Thoracic aorta (tissue), 2 donors: ENCODE measurements at regions not wholly inside any gene's neighbourhood (a gene's known extent, or its start where the extent isn't known, plus 50 kb on each side); places are given as distances from the start of the nearest gene placed in this dataset.

ENCODE experiments used
- ATAC-seq: fragments of 150-250 bp; one replicate; pipeline ENCODE4 v1.8.0; 2017; ENCODE audit warnings: low read depth; ENCODE audit not compliant: insufficient number of reproducible peaks, low FRiP score
- DNase-seq: peaks from one replicate; pipeline ENCODE4 v3.0.0-alpha.2; 2020; ENCODE audit warnings: low spot score
- H3K27ac ChIP-seq, 2 donors: fragments of 200-600 bp; sonication (generic); 1 replicate in 1 of 2; 2 replicates in 1 of 2; pipeline ENCODE4 v1.5.1; 2016; ENCODE audit warnings: mild to moderate bottlenecking in 2 of 2, moderate library complexity in 2 of 2
- H3K27me3 ChIP-seq: fragments of 200-600 bp; sonication (generic); replicated peaks from 2 replicates; pipeline ENCODE4 v1.6.0; 2016; ENCODE audit warnings: mild to moderate bottlenecking; ENCODE audit not compliant: insufficient read depth
- H3K36me3 ChIP-seq: fragments of 200-600 bp; sonication (generic); one replicate; pipeline ENCODE4 v1.5.1; 2016
- H3K4me1 ChIP-seq, 2 donors: fragments of 200-600 bp; sonication (generic); 1 replicate in 1 of 2; 2 replicates in 1 of 2; pipeline versions ENCODE4 v1.5.1 to v1.6.0; 2016; ENCODE audit warnings: low read depth in 2 of 2, mild to moderate bottlenecking in 1 of 2; ENCODE audit not compliant: control insufficient read depth in 1 of 2
- H3K4me3 ChIP-seq: fragments of 200-600 bp; sonication (generic); 2 replicates; pipeline ENCODE4 v1.5.1; 2016; ENCODE audit warnings: mild to moderate bottlenecking
- H3K9me3 ChIP-seq: fragments of 200-600 bp; sonication (generic); 2 replicates; pipeline ENCODE4 v1.5.1; 2016
- TF ChIP-seq, protein P1 (sequence below): fragments of 200-600 bp; sonication (generic); IDR thresholded peaks from one replicate; pipeline ENCODE4 v1.5.1; 2019; ENCODE audit warnings: antibody characterized with exemption

DNA sequence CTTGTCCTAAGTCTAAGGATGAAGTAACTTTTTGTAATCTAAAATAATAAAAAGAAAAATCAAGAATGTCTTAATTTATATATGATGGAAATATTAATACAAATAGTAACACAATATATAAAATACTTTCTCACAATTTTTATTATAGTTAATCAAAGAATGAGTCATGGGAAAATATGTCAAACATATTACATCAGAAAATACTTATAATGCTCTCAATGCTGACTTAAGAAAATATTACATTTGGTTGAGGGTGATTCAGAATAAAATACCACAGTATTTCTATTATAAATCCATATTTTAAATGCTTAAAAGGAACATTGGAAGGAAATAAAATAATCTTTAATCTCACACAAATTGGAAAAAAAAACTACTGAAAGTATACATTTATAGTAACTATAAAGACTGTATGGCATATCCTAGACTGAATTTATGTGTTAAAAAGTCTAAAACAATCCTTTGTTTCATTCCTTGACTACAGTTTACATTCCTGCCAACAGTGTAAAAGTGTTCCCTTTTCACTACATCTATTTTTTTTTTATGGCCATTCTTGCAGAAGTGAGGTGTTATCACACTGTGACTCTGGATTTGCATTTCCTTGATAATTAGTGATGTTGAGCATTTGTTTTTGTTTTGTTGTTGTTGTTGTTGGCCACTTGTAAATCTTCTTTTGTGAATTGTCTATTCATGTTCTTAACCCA is 1573.5 kb upstream of the ACVR2A start:
- Histone ChIP-seq H3K4me1 (no peaks in the 10 kb centered on the region), H3K36me3 (no peaks in the 10 kb centered on the region), H3K4me3 (no peak overlapping the region), H3K27me3 (no peaks in the 10 kb centered on the region), H3K9me3 (no peaks in the 10 kb centered on the region), H3K27ac (no peak overlapping the region)
- TF ChIP-seq, protein P1, sequence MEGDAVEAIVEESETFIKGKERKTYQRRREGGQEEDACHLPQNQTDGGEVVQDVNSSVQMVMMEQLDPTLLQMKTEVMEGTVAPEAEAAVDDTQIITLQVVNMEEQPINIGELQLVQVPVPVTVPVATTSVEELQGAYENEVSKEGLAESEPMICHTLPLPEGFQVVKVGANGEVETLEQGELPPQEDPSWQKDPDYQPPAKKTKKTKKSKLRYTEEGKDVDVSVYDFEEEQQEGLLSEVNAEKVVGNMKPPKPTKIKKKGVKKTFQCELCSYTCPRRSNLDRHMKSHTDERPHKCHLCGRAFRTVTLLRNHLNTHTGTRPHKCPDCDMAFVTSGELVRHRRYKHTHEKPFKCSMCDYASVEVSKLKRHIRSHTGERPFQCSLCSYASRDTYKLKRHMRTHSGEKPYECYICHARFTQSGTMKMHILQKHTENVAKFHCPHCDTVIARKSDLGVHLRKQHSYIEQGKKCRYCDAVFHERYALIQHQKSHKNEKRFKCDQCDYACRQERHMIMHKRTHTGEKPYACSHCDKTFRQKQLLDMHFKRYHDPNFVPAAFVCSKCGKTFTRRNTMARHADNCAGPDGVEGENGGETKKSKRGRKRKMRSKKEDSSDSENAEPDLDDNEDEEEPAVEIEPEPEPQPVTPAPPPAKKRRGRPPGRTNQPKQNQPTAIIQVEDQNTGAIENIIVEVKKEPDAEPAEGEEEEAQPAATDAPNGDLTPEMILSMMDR, result no peak
- ATAC-seq (no peak), DNase-seq (no peak)

DNA sequence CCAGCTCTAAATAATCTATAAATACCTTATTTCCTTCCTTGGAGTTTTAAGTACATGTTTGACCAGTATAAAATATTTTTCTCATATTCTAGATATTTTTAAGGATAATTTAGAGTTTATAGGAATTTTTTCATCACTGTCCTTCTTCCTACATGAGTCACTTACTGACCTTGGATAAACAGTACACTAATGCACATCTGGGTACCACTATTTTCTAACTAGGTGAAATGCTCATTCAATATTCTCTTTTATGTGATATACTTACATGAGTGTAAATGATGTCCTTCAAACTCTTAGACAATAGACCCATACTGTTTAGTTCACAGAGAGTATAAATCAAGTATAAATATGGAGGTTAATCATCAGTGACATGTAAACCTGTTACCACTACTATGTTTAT is 1574.2 kb upstream of the ACVR2A start:
- Histone ChIP-seq H3K27me3 (no peaks in the 10 kb centered on the region), H3K4me1 (no peaks in the 10 kb centered on the region), H3K4me3 (no peak overlapping the region), H3K9me3 (no peaks in the 10 kb centered on the region), H3K27ac (no peak overlapping the region), H3K36me3 (no peaks in the 10 kb centered on the region)
- TF ChIP-seq, protein P1, result no peak
- DNase-seq (no peak), ATAC-seq (no peak)

DNA sequence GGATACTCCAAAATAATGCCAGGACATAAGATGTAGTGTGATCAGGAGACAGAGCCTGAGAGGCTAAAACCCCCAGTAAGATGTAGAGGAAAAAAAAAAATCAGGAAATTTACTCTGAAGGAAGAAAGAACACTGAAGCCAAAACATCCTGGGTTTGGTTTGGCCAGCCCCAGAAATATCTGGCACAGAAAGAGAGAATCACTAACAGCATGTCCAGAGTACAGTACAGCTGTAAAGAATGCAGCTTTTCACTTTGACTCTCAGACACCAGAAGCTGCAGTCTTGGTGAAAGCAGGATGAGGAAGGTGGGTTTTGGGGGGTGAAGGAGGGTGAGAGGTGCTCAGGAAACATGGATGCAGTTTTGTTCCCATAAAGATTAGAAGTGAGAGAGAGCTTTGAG is 1577.7 kb upstream of the ACVR2A start:
- DNase-seq (no peak), ATAC-seq (no peak)
- H3K9me3 ChIP-seq, result no peaks in the 10 kb centered on the region
- no peaks in the 10 kb centered on the region for H3K27me3 ChIP-seq
- no peak overlapping the region for H3K4me3 ChIP-seq
- H3K27ac ChIP-seq, result no peak overlapping the region
- TF ChIP-seq, protein P1, result no peak
- no peaks in the 10 kb centered on the region for H3K36me3 ChIP-seq
- H3K4me1 ChIP-seq, result no peaks in the 10 kb centered on the region

DNA sequence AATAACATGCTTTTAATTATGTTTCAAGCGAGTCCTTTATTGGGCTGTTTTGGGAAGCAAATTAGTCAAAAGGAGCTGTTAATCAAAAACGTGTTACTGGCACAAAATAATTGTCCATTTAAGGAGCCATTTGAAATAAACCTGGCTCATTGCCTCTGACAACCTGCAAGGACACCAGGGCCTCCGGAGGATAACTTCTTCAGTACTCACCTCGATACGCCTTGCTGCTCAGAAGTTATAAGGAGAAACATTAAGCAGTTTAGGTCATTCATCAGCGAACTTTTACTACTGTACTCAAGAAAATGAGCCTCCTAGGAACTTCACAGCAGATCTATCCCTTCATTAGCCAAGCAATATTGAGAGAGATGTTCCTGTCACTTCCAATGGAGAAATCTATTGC is 1579.2 kb upstream of the ACVR2A start:
- Histone ChIP-seq H3K4me1 (no peaks in the 10 kb centered on the region), H3K27ac (no peak overlapping the region), H3K9me3 (no peaks in the 10 kb centered on the region), H3K27me3 (no peaks in the 10 kb centered on the region), H3K4me3 (no peak overlapping the region), H3K36me3 (no peaks in the 10 kb centered on the region)
- DNase-seq (no peak), ATAC-seq (no peak)
- TF ChIP-seq, protein P1, result no peak

DNA sequence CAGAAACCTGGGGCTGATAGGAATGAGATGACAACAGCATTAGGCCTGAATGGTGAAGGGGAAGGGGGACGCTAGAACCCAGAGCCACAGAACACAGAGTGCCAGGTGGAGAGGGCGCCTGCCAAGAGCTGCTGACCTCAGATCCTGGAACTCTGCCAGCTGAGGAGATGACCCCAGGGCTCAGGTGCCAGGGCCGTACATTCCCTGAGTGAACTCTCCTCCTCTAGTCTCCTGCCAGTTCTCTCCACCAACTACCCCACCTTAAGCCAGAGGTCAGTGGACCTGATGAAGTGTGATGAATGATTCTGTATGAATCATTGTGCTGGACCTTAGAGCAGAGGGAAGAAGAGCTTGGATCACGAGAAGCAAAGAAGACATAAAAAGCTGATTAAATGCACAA is 1582.2 kb upstream of the ACVR2A start:
- TF ChIP-seq, protein P1, result no peak
- ATAC-seq (no peak), DNase-seq (no peak)

More for the DNA sequence above, 1582.2 kb upstream of the ACVR2A start:
- no peaks in the 10 kb centered on the region for H3K36me3 ChIP-seq
- no peak overlapping the region for H3K27ac ChIP-seq
- H3K4me3 ChIP-seq, result no peak overlapping the region
- H3K9me3 ChIP-seq, result no peaks in the 10 kb centered on the region
- no peaks in the 10 kb centered on the region for H3K27me3 ChIP-seq
- H3K4me1 ChIP-seq, result no peaks in the 10 kb centered on the region
